A549 (cell line): ENCODE measurements at regions not wholly inside any gene's neighbourhood (a gene's known extent, or its start where the extent isn't known, plus 50 kb on each side); places are given as distances from the start of the nearest gene placed in this dataset.
A peak's percentile ranks its signal among the peaks of the same experiment; 100 is the strongest.

Experiments used
- ATAC-seq, 2 experiments: fragments of 200-7000 bp in 1 of 2; fragments of >200 bp in 1 of 2; cut with Nextera tagmentation in 1 of 2; cut with Tn5 transposase in 1 of 2; 3 replicates each; pipeline versions ENCODE4 v1.8.0 to v1.9.1; 2018 to 2020; ENCODE audit warnings: mild to moderate bottlenecking in 1 of 2, moderate library complexity in 1 of 2
- CTCF ChIA-PET: fragments of 300-600 bp; sonication (Branson Sonifier 250); formaldehyde crosslinking; extraction: SDS; loops from one replicate; lab custom pipeline; 2021; ENCODE audit warnings: antibody characterized with exemption, inconsistent platforms; lab: Yijun Ruan, JAX
- POLR2A ChIA-PET: fragments of 350-600 bp; formaldehyde crosslinking; extraction: SDS; loops from one replicate; lab custom pipeline; 2021; ENCODE audit warnings: antibody characterized with exemption, inconsistent platforms; lab: Yijun Ruan, JAX
- DNase-seq, 2 experiments: peaks; one replicate each; pipeline versions ENCODE4 v3.0.0 to v3.0.0-alpha.2; 2011 to 2016; ENCODE audit warnings: low read depth in 1 of 2, low spot score in 1 of 2
- FAIRE-seq: peaks from 2 replicates; lab custom pipeline; 2011; peaks lifted over from hg19 to GRCh38; lab: Jason Lieb, UNC
- H3K27ac ChIP-seq, 2 experiments: fragments of >200 bp; sonication (Bioruptor Twin); formaldehyde crosslinking; 3 replicates each; pipeline ENCODE4 v1.5.1; 2016 to 2017
- H3K4me1 ChIP-seq: fragments of >200 bp; sonication (Bioruptor Twin); formaldehyde crosslinking; 3 replicates; pipeline ENCODE4 v1.6.1; 2016
- H3K4me2 ChIP-seq: fragments of >200 bp; sonication (Bioruptor Twin); formaldehyde crosslinking; 3 replicates; pipeline ENCODE4 v1.6.1; 2016
- H3K4me3 ChIP-seq: fragments of >200 bp; sonication (Bioruptor Twin); formaldehyde crosslinking; 3 replicates; pipeline ENCODE4 v1.5.1; 2016
- H3K9me3 ChIP-seq: fragments of >200 bp; sonication (Bioruptor Twin); formaldehyde crosslinking; 3 replicates; pipeline ENCODE4 v1.6.1; 2016
- BCL3 ChIP-seq: fragments of >200 bp; sonication (Bioruptor Twin); formaldehyde crosslinking; IDR thresholded peaks from 3 replicates; pipeline ENCODE4 v1.6.1; 2016
- BHLHE40 ChIP-seq: IDR thresholded peaks from 2 replicates; pipeline ENCODE4 v1.6.1; 2012; ENCODE audit warnings: low read depth, low read length, inconsistent platforms
- CTCF ChIP-seq: fragments of >200 bp; sonication (Bioruptor Twin); formaldehyde crosslinking; IDR thresholded peaks from 3 replicates; pipeline ENCODE4 v1.5.1; 2016
- EHMT2 ChIP-seq: fragments of 200-600 bp; sonication (generic); IDR thresholded peaks from 2 replicates; pipeline ENCODE4 v1.6.1; 2016; ENCODE audit warnings: antibody characterized with exemption, low read depth, mild to moderate bottlenecking, moderate library complexity
- EP300 ChIP-seq, 2 experiments: fragments of >200 bp; sonication (Bioruptor Twin); formaldehyde crosslinking; IDR thresholded peaks; 2 replicates in 1 of 2; 3 replicates in 1 of 2; pipeline ENCODE4 v1.6.1; 2016 to 2017
- ESRRA ChIP-seq: fragments of 150-350 bp; IDR thresholded peaks from 2 replicates; pipeline ENCODE4 v1.6.1; 2014; ENCODE audit warnings: mild to moderate bottlenecking, low read length, borderline replicate concordance
- FOXS1 ChIP-seq: fragments of 250-450 bp; sonication (Bioruptor Pico); IDR thresholded peaks from 2 replicates; pipeline ENCODE4 v1.5.0; 2020; ENCODE audit warnings: mild to moderate bottlenecking, moderate library complexity
- HDAC2 ChIP-seq: fragments of 200-600 bp; sonication (generic); IDR thresholded peaks from 2 replicates; pipeline ENCODE4 v1.6.1; 2016
- HES2 ChIP-seq: fragments of >200 bp; sonication (Bioruptor Twin); formaldehyde crosslinking; IDR thresholded peaks from 2 replicates; pipeline ENCODE4 v1.6.1; 2016
- JUN ChIP-seq, 2 experiments: fragments of >200 bp; sonication (Bioruptor Twin); formaldehyde crosslinking; IDR thresholded peaks; 2 replicates in 1 of 2; 3 replicates in 1 of 2; pipeline ENCODE4 v1.6.1; 2016 to 2017
- JUNB ChIP-seq: fragments of >200 bp; sonication (Bioruptor Twin); formaldehyde crosslinking; IDR thresholded peaks from 2 replicates; pipeline ENCODE4 v1.6.1; 2016
- KDM1A ChIP-seq: fragments of 200-600 bp; sonication (generic); IDR thresholded peaks from 2 replicates; pipeline ENCODE4 v1.6.1; 2016; ENCODE audit warnings: low read depth, mild to moderate bottlenecking
- KDM5A ChIP-seq: fragments of 200-600 bp; sonication (generic); IDR thresholded peaks from 2 replicates; pipeline ENCODE4 v1.6.1; 2016; ENCODE audit warnings: antibody characterized with exemption, mild to moderate bottlenecking
- MAFK ChIP-seq: fragments of 450-650 bp; IDR thresholded peaks from 2 replicates; pipeline ENCODE4 v1.6.1; 2014; ENCODE audit not compliant: partially characterized antibody
- MAZ ChIP-seq: fragments of 150-350 bp; IDR thresholded peaks from 2 replicates; pipeline ENCODE4 v1.6.1; 2014; ENCODE audit warnings: antibody characterized with exemption, low read depth, low read length, borderline replicate concordance
- MYC ChIP-seq: IDR thresholded peaks from 2 replicates; pipeline ENCODE4 v1.6.1; 2012; ENCODE audit warnings: mild to moderate bottlenecking, inconsistent platforms, low read length, improper control_type of control experiment, borderline replicate concordance
- NFE2L2 ChIP-seq: fragments of 150-350 bp; conservative IDR thresholded peaks from 2 replicates; pipeline ENCODE4 v1.6.1; 2014; ENCODE audit warnings: low read length
- NPAS2 ChIP-seq: fragments of 250-450 bp; sonication (Bioruptor Pico); IDR thresholded peaks from 2 replicates; pipeline ENCODE4 v1.8.0; 2022; ENCODE audit warnings: mild to moderate bottlenecking, moderate library complexity, borderline replicate concordance
- NR3C1 ChIP-seq: fragments of >200 bp; sonication (Bioruptor Twin); formaldehyde crosslinking; IDR thresholded peaks from 3 replicates; pipeline ENCODE4 v1.6.1; 2017
- RAD21 ChIP-seq, 2 experiments: fragments of >200 bp in 1 of 2; sonication (Bioruptor Twin) in 1 of 2; formaldehyde crosslinking in 1 of 2; IDR thresholded peaks in 1 of 2; conservative IDR thresholded peaks in 1 of 2; 2 replicates in 1 of 2; 3 replicates in 1 of 2; pipeline ENCODE4 v1.6.1; 2012 to 2018; ENCODE audit warnings: inconsistent platforms in 1 of 2
- RFX5 ChIP-seq: fragments of 450-650 bp; IDR thresholded peaks from 2 replicates; pipeline ENCODE4 v1.7.1; 2014; ENCODE audit warnings: antibody characterized with exemption, mild to moderate bottlenecking, moderate library complexity
- RNF2 ChIP-seq: fragments of 200-600 bp; sonication (generic); IDR thresholded peaks from 2 replicates; pipeline ENCODE4 v1.6.1; 2016; ENCODE audit warnings: low read depth, mild to moderate bottlenecking, antibody characterized with exemption, moderate library complexity, borderline replicate concordance
- SMC3 ChIP-seq: fragments of >200 bp; sonication (Bioruptor Twin); formaldehyde crosslinking; IDR thresholded peaks from 3 replicates; pipeline ENCODE4 v1.6.1; 2018; ENCODE audit warnings: inconsistent platforms
- TP53 ChIP-seq: fragments of 250-450 bp; sonication (Bioruptor Pico); IDR thresholded peaks from 2 replicates; pipeline ENCODE4 v1.5.0; 2021; ENCODE audit warnings: mild to moderate bottlenecking, moderate library complexity
- USF2 ChIP-seq: fragments of 450-650 bp; IDR thresholded peaks from 2 replicates; pipeline ENCODE4 v1.6.1; 2014; ENCODE audit warnings: antibody characterized with exemption
- ZFP36 ChIP-seq: fragments of 450-650 bp; IDR thresholded peaks from 2 replicates; pipeline ENCODE4 v1.6.1; 2014; ENCODE audit warnings: borderline replicate concordance; ENCODE audit not compliant: partially characterized antibody
- ZNF302 ChIP-seq: fragments of 250-450 bp; sonication (Bioruptor Pico); IDR thresholded peaks from 2 replicates; pipeline ENCODE4 v1.9.0; 2021; ENCODE audit warnings: inconsistent platforms, mild to moderate bottlenecking, moderate library complexity
- WGBS: methylation state at CpG from one replicate; pipeline ENCODE4 v1.1.6; 2017; ENCODE audit errors: missing lambda C conversion rate; 5-methylcytosine and 5-hydroxymethylcytosine counted together

GRCh38 chr4:82125787-82126297 is 247.9 kb downstream of the HNRNPD start:
- FAIRE-seq: no peak
- POLR2A ChIA-PET: no interaction called here

GRCh38 chr4:82124932-82125786 is 248.6 kb downstream of the HNRNPD start:
- H3K4me3 ChIP-seq: no peak overlapping the region
- FAIRE-seq: no peak
- ChIA-PET POLR2A (no interaction called here), CTCF (interaction anchor here (0.8 kb wide), 1 partner anchor 15 kb away, joined by 3 read pairs; no protein-coding TSS in a partner anchor)
- DNase-seq: no peak
- TF ChIP-seq KDM1A (no peak), RFX5 (no peak), ESRRA (no peak), EHMT2 (no peak), NFE2L2 (no peak), CTCF (no peak), FOXS1 (no peak), RNF2 (no peak), MYC (no peak), KDM5A (no peak)
- TF ChIP-seq, all 56 proteins: peak for 0
- Histone ChIP-seq H3K9me3 (no peaks in the 10 kb centered on the region), H3K27ac (no peak overlapping the region), H3K4me1 (no peaks in the 10 kb centered on the region), H3K4me2 (no peak overlapping the region)
- WGBS: 65% methylated on average over 7 of the region's 7 CpGs
- ATAC-seq: no peak

More at GRCh38 chr4:82125787-82126297, 247.9 kb downstream of the HNRNPD start:
- Histone ChIP-seq H3K4me3 (no peak overlapping the region), H3K27ac (no peak overlapping the region), H3K4me1 (no peaks in the 10 kb centered on the region), H3K4me2 (no peak overlapping the region), H3K9me3 (no peaks in the 10 kb centered on the region)
- DNase-seq: no peak
- 48% methylated on average over 6 of the region's 6 CpGs for WGBS
- CTCF ChIA-PET: no interaction called here
- TF ChIP-seq JUN (IDR thresholded peaks at IDR 0.05) (no peak), RFX5 (no peak), MAFK (peak; percentile 20)
- ATAC-seq: no peak

GRCh38 chr4:82124365-82124764 is 249.4 kb downstream of the HNRNPD start:
- Histone ChIP-seq H3K4me3 (no peak overlapping the region), H3K27ac (no peak overlapping the region), H3K4me2 (no peak overlapping the region), H3K9me3 (no peaks in the 10 kb centered on the region), H3K4me1 (no peaks in the 10 kb centered on the region)
- ATAC-seq: no peak
- CTCF ChIA-PET: interaction anchor here (0.8 kb wide), 1 partner anchor 14 kb away, joined by 3 read pairs; no protein-coding TSS in a partner anchor
- FAIRE-seq: no peak
- WGBS: 16% methylated on average over 5 of the region's 5 CpGs
- POLR2A ChIA-PET: no interaction called here
- no peak for DNase-seq
- TF ChIP-seq JUN (IDR thresholded peaks at IDR 0.05): no peak
- TF ChIP-seq HDAC2: no peak
- TF ChIP-seq MAZ: no peak
- TF ChIP-seq EP300 (IDR thresholded peaks at IDR 0.05): no peak
- TF ChIP-seq KDM5A: no peak
- no peak for TF ChIP-seq CTCF
- TF ChIP-seq SMC3: no peak
- no peak for TF ChIP-seq ZNF302
- no peak for TF ChIP-seq ZFP36
- TF ChIP-seq NR3C1: no peak
- no peak for TF ChIP-seq BHLHE40
- TF ChIP-seq TP53 (CRISPR knock-in tag): no peak
- TF ChIP-seq NPAS2: no peak
- no peak for TF ChIP-seq JUNB
- TF ChIP-seq RAD21 (conservative IDR thresholded peaks at IDR 0.05 in 1 of 2, IDR thresholded peaks at IDR 0.05 in 1 of 2): no peak
- no peak for TF ChIP-seq HES2
- TF ChIP-seq USF2: no peak
- no peak for TF ChIP-seq RFX5
- TF ChIP-seq BCL3: no peak
